ENCODE measurements at regions not wholly inside any gene's neighbourhood (a gene's known extent, or its start where the extent isn't known, plus 50 kb on each side); places are given as distances from the start of the nearest gene placed in this dataset.

GRCh38 chr1:115192200-115192767 is 103.0 kb upstream of the TSPAN2 start:
- no peak overlapping the region for H3K27ac ChIP-seq
- TF ChIP-seq, protein P1, sequence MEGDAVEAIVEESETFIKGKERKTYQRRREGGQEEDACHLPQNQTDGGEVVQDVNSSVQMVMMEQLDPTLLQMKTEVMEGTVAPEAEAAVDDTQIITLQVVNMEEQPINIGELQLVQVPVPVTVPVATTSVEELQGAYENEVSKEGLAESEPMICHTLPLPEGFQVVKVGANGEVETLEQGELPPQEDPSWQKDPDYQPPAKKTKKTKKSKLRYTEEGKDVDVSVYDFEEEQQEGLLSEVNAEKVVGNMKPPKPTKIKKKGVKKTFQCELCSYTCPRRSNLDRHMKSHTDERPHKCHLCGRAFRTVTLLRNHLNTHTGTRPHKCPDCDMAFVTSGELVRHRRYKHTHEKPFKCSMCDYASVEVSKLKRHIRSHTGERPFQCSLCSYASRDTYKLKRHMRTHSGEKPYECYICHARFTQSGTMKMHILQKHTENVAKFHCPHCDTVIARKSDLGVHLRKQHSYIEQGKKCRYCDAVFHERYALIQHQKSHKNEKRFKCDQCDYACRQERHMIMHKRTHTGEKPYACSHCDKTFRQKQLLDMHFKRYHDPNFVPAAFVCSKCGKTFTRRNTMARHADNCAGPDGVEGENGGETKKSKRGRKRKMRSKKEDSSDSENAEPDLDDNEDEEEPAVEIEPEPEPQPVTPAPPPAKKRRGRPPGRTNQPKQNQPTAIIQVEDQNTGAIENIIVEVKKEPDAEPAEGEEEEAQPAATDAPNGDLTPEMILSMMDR (conservative IDR thresholded peaks at IDR 0.05): no peak
- no peak for TF ChIP-seq ZFX (IDR thresholded peaks at IDR 0.05)

- no peak for TF ChIP-seq ZFX (IDR thresholded peaks at IDR 0.05)
- TF ChIP-seq, protein P1 (conservative IDR thresholded peaks at IDR 0.05): no peak
- no peak overlapping the region for H3K27ac ChIP-seq
Measured at GRCh38 chr1:115191691-115192090, 102.4 kb upstream of the TSPAN2 start.

GRCh38 chr1:115190540-115191170 is 101.4 kb upstream of the TSPAN2 start:
- no peak for TF ChIP-seq ZFX (IDR thresholded peaks at IDR 0.05)
- TF ChIP-seq, protein P1 (conservative IDR thresholded peaks at IDR 0.05): no peak
- no peak overlapping the region for H3K27ac ChIP-seq

- no peak for TF ChIP-seq ZFX (IDR thresholded peaks at IDR 0.05)
- TF ChIP-seq, protein P1 (conservative IDR thresholded peaks at IDR 0.05): no peak
- no peak overlapping the region for H3K27ac ChIP-seq
Measured at GRCh38 chr1:115189814-115190539, 100.7 kb upstream of the TSPAN2 start.

- TF ChIP-seq, protein P1 (conservative IDR thresholded peaks at IDR 0.05): no peak
- no peak for TF ChIP-seq ZFX (IDR thresholded peaks at IDR 0.05)
- no peak overlapping the region for H3K27ac ChIP-seq
Measured at GRCh38 chr1:115188680-115189395, 99.5 kb upstream of the TSPAN2 start.

- TF ChIP-seq, protein P1 (conservative IDR thresholded peaks at IDR 0.05): no peak
- no peak for TF ChIP-seq ZFX (IDR thresholded peaks at IDR 0.05)
- no peak overlapping the region for H3K27ac ChIP-seq
Measured at GRCh38 chr1:115186711-115187265, 97.5 kb upstream of the TSPAN2 start.

All from C4-2B (cell line).